ENCODE measurements at regions not wholly inside any gene's neighbourhood (a gene's known extent, or its start where the extent isn't known, plus 50 kb on each side); places are given as distances from the start of the nearest gene placed in this dataset.

DNA sequence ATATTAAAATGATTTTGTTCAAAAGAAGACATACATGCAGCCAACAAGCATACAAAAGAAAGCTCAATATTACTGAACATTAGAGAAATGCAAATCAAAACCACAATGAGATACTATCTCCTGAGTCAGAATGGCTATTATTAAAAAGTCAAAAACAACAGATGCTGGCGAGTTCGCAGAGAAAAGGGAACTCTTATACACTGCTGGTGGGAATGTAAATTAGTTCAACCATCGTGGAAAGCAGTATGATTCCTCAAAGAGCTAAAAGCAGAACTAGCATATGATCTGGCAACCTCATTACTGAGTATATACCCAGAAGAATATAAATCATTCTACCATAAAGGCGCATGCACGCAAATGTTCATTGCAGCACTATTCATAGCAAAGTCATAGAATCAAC is 126.0 kb upstream of the HMCN1 start:
- DNase-seq (ENCODE audit: low read depth), result no peak
- no peak overlapping the region for H3K4me3 ChIP-seq (ENCODE audit: low read depth, low read length)
- TF ChIP-seq, protein P1, sequence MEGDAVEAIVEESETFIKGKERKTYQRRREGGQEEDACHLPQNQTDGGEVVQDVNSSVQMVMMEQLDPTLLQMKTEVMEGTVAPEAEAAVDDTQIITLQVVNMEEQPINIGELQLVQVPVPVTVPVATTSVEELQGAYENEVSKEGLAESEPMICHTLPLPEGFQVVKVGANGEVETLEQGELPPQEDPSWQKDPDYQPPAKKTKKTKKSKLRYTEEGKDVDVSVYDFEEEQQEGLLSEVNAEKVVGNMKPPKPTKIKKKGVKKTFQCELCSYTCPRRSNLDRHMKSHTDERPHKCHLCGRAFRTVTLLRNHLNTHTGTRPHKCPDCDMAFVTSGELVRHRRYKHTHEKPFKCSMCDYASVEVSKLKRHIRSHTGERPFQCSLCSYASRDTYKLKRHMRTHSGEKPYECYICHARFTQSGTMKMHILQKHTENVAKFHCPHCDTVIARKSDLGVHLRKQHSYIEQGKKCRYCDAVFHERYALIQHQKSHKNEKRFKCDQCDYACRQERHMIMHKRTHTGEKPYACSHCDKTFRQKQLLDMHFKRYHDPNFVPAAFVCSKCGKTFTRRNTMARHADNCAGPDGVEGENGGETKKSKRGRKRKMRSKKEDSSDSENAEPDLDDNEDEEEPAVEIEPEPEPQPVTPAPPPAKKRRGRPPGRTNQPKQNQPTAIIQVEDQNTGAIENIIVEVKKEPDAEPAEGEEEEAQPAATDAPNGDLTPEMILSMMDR (IDR thresholded peaks at IDR 0.05; ENCODE audit: control insufficient read depth, extremely low read depth, insufficient read depth), result no peak

DNA sequence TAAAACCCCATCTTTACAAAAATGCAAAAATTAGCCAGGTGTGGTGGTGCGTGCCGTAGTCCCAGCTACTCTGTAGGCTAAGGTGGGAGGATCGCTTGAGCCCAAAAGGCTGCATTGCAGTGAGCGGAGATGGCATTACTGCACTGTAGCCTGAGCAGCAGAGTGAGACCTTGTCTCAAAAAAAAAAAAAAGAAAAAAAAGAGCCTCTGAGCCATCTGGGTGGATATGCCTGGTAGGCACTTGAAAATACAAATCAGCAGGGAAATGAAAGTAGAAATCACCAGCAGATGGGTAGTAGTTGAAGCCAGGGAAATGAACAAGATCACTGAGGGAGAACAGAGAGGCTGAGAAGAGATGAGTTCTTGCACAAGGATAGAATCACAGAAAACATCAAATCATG is 131.0 kb upstream of the HMCN1 start:
- H3K4me3 ChIP-seq (ENCODE audit: low read depth, low read length), result no peak overlapping the region
- no peak for DNase-seq (ENCODE audit: low read depth)
- TF ChIP-seq, protein P1 (IDR thresholded peaks at IDR 0.05; ENCODE audit: control insufficient read depth, extremely low read depth, insufficient read depth), result no peak

DNA sequence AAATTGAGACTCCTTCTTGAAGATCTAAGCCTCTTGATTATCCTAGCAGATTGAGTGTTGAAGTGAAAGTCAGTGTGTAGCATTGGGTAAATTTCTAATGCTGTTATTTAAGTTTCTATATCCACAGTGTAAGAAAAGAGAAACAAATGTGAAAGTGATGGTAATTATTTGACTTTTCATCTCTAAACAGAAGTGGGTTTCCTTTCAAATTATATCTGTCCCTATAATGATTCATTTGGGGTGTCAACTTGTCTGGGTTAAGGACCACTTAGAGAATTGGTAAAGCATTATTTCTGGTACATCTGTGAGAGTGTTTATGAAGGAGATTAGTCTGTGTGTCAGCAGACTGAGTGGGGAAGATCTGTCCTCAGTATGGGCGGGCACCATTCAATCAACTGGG is 133.0 kb upstream of the HMCN1 start:
- no peak overlapping the region for H3K4me3 ChIP-seq (ENCODE audit: low read depth, low read length)
- DNase-seq (ENCODE audit: low read depth), result no peak
- TF ChIP-seq, protein P1 (IDR thresholded peaks at IDR 0.05; ENCODE audit: control insufficient read depth, extremely low read depth, insufficient read depth), result no peak

DNA sequence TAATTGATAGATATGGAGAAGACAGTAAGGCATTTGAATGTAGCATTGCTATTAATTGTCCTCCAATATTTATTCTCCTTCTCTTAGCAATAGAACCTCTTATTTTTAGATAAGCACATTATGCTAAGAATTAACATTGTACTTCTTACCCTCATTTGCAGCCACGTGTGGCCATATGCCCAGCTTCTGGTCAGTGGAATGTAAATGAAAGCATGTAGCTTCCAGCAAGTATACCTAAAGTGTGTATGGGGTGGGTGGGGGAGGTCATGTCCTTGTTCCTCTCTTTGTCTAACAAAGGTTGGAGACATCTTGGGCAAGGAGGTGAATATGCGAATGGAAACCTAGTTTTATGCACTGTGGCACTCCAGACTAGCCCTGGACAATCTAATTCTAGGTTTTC is 133.6 kb upstream of the HMCN1 start:
- TF ChIP-seq, protein P1 (IDR thresholded peaks at IDR 0.05; ENCODE audit: control insufficient read depth, extremely low read depth, insufficient read depth), result no peak
- H3K4me3 ChIP-seq (ENCODE audit: low read depth, low read length), result no peak overlapping the region
- DNase-seq (ENCODE audit: low read depth), result no peak

DNA sequence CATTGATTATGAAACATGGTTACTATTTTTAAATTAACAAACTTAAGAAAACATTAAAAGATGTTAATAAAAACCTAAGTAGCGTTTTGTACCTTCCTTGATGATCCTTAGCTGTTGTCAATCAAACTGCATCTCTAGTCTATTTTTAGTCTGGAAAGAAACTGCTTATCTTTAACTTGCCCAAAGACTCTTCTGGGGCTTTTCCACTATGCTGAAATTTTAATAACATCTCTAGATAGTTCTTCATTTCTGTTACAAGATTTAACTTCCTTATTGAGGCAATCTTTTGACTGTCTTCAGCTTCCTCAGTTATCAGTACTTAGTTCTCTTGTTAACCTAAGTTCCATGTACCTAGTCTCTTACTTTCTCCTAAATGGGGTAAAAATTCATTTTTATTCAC is 135.9 kb upstream of the HMCN1 start:
- TF ChIP-seq, protein P1 (IDR thresholded peaks at IDR 0.05; ENCODE audit: control insufficient read depth, extremely low read depth, insufficient read depth), result no peak
- no peak for DNase-seq (ENCODE audit: low read depth)
- H3K4me3 ChIP-seq (ENCODE audit: low read depth, low read length), result no peak overlapping the region

DNA sequence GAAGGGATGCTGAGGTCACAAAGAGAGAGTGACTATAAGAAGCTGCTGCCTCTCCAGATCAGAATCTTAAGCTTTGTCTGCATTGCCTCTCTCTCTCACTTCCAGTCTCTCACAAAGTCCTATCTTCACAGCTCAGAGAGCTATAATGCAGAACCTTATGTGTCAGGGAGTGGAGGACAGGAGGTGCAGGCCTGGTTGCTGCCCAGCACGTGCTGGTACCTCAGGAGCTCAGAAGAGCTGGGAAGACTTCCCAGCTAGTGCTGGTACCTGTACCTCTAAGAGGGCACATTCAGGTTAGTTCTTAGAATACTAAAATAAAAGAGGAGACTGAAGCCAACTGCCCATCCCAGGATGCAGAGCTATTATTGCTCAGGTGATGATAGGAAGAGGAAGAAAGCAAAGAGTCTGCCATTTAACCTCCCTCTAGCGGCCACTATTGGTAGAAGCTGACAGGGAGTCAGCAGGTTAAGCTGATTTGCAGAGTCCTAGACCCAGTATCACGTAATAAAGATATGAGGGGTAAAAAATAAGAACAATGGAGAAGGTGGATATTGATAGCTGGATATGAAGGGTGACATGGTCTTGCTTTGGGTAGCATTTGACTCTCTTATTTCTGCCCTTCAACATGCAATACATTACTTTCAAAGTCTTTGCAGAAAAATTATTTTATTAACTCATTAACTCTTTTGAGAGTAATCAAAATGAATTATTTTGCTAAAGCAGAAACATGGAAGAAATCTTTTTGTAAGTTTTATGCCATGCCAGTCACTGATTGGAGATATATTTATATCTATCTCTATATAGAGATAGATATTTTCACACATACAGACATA is 138.1 kb upstream of the HMCN1 start:
- TF ChIP-seq, protein P1 (IDR thresholded peaks at IDR 0.05; ENCODE audit: control insufficient read depth, extremely low read depth, insufficient read depth), result peak; percentile 69
- DNase-seq (ENCODE audit: low read depth), result peak; percentile 22
- no peak overlapping the region for H3K4me3 ChIP-seq (ENCODE audit: low read depth, low read length)
